NT2/D1 (cell line): ENCODE measurements at regions not wholly inside any gene's neighbourhood (a gene's known extent, or its start where the extent isn't known, plus 50 kb on each side); places are given as distances from the start of the nearest gene placed in this dataset.

Experiments used
- DNase-seq: peaks from one replicate; pipeline ENCODE4 v3.0.0-alpha.2; 2011; ENCODE audit warnings: low read depth, low spot score
- H3K27me3 ChIP-seq: 2 replicates; pipeline ENCODE4 v1.6.0; 2011; ENCODE audit warnings: mild to moderate bottlenecking; ENCODE audit not compliant: insufficient read length, insufficient read depth
- H3K36me3 ChIP-seq: 2 replicates; pipeline ENCODE4 v1.6.1; 2011; ENCODE audit warnings: mild to moderate bottlenecking, low read length, mixed read lengths; ENCODE audit not compliant: insufficient read depth, insufficient read length
- H3K4me1 ChIP-seq: 2 replicates; pipeline ENCODE4 v1.5.1; 2011; ENCODE audit not compliant: insufficient read depth, insufficient read length
- H3K4me3 ChIP-seq: 2 replicates; pipeline ENCODE4 v1.5.1; 2011; ENCODE audit warnings: low read depth; ENCODE audit not compliant: insufficient read length
- H3K9ac ChIP-seq: 2 replicates; pipeline ENCODE4 v1.6.0; 2011; ENCODE audit warnings: low read depth; ENCODE audit not compliant: insufficient read length
- H3K9me3 ChIP-seq: 2 replicates; pipeline ENCODE4 v1.5.1; 2011; ENCODE audit warnings: mild to moderate bottlenecking, low read length; ENCODE audit not compliant: insufficient read depth
- SUZ12 ChIP-seq: IDR thresholded peaks from 2 replicates; pipeline ENCODE4 v1.6.1; 2011; ENCODE audit not compliant: insufficient read length, insufficient read depth; ENCODE audit errors: extremely low read depth
- YY1 ChIP-seq: IDR thresholded peaks from 2 replicates; pipeline ENCODE4 v1.6.1; 2011; ENCODE audit not compliant: insufficient read length, insufficient read depth
- ZNF274 ChIP-seq: IDR thresholded peaks from 2 replicates; pipeline ENCODE4 v1.6.1; 2011; ENCODE audit warnings: mild to moderate bottlenecking, low read depth, low read length

GRCh38 chr3:182609575-182610156 is 183.6 kb upstream of the ATP11B start:
- Histone ChIP-seq H3K27me3 (no peaks in the 10 kb centered on the region), H3K9me3 (no peaks in the 10 kb centered on the region), H3K9ac (no peak overlapping the region), H3K36me3 (no peaks in the 10 kb centered on the region), H3K4me3 (no peak overlapping the region), H3K4me1 (no peaks in the 10 kb centered on the region)
- TF ChIP-seq ZNF274 (no peak), YY1 (no peak), SUZ12 (no peak)
- DNase-seq, result no peak

GRCh38 chr3:182612332-182612731 is 181.0 kb upstream of the ATP11B start:
- no peak for TF ChIP-seq SUZ12
- TF ChIP-seq ZNF274, result no peak
- no peak for TF ChIP-seq YY1
- no peaks in the 10 kb centered on the region for H3K4me1 ChIP-seq
- no peaks in the 10 kb centered on the region for H3K9me3 ChIP-seq
- H3K4me3 ChIP-seq, result no peak overlapping the region
- H3K36me3 ChIP-seq, result no peaks in the 10 kb centered on the region
- no peak for DNase-seq
- no peaks in the 10 kb centered on the region for H3K27me3 ChIP-seq
- H3K9ac ChIP-seq, result no peak overlapping the region

- no peak for DNase-seq
- Histone ChIP-seq H3K9me3 (no peaks in the 10 kb centered on the region), H3K9ac (no peak overlapping the region), H3K27me3 (no peaks in the 10 kb centered on the region), H3K36me3 (no peaks in the 10 kb centered on the region), H3K4me3 (no peak overlapping the region), H3K4me1 (peaks cover 3% of the 10 kb centered on the region)
- TF ChIP-seq SUZ12 (no peak), ZNF274 (no peak), YY1 (no peak)
Observed at GRCh38 chr3:182617500-182617899, 175.8 kb upstream of the ATP11B start.

DNA sequence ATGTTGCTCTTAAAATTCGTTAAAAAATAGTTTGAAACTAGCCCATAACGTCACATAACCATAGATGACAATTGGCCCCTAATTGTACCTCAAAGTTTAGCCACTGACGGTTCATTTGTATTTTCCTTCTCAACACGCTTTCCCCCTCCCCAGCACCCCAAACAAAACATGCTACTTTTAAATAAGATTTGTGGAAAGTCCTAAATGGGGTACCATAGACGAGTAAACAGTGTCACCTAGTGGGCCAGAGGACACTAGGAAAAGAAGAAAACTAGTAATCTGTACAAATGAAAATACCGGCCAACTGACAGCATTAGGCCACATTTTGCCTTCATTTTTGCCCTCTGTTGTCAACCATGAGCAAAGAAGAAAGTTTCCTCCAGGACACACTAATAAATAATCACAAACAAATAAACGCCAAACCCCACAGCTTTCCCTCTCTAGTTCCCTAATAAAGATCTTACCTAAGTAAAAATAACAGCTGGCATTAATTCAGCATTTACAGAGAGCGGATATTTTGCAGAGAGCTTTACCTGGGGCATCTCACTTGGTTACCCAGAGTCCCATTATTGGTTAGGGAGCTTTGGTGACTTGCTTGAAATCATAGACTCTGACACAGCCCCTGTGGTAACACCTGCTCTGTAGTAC is 175.1 kb upstream of the ATP11B start:
- no peak for TF ChIP-seq ZNF274
- TF ChIP-seq SUZ12, result no peak
- no peak for TF ChIP-seq YY1
- no peak for DNase-seq
- peaks cover 3% of the 10 kb centered on the region for H3K4me1 ChIP-seq

GRCh38 chr3:182618981-182619591 is 174.2 kb upstream of the ATP11B start:
- Histone ChIP-seq H3K4me1 (peaks cover 3% of the 10 kb centered on the region), H3K9me3 (no peaks in the 10 kb centered on the region), H3K27me3 (no peaks in the 10 kb centered on the region), H3K36me3 (no peaks in the 10 kb centered on the region), H3K4me3 (no peak overlapping the region), H3K9ac (no peak overlapping the region)
- TF ChIP-seq SUZ12, result no peak
- TF ChIP-seq ZNF274, result no peak
- no peak for TF ChIP-seq YY1
- no peak for DNase-seq

More for the DNA sequence above, 175.1 kb upstream of the ATP11B start:
- Histone ChIP-seq H3K9me3 (no peaks in the 10 kb centered on the region), H3K27me3 (no peaks in the 10 kb centered on the region), H3K9ac (no peak overlapping the region), H3K4me3 (no peak overlapping the region), H3K36me3 (no peaks in the 10 kb centered on the region)

DNA sequence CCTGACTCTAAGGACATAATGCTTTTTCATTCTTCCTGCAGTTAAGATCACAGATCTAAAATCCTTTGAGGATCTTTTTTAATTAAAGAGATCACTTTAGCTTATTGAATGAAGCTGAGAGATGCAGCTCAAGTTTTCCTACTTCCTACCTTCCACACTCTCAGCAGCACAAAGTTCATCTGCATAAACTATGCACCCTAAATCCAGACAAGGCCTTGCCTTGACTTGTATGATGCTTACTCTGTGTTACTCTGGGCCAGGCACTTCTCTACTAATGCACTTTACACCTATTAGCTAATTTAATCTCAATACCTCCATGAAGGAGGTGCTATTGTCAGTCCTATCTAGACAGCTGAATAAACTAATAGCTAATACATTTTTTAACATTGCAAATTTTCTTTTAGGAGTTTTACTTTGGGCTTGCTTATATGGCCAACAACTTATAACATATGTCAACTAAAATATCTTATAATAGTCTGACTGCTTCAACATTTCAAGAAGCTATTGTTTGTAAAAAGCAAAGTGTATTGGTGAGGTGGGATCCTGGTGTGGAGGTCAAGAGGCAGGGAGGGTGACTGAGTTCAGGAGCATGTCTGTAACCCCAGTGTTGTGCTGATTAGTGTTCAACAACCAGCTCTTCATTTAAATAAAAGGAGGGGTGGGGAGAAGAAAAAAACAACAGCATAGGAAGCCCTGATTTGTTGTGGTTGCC is 172.4 kb upstream of the ATP11B start:
- Histone ChIP-seq H3K9ac (no peak overlapping the region), H3K9me3 (peaks cover 14% of the 10 kb centered on the region), H3K4me1 (peaks cover 3% of the 10 kb centered on the region), H3K36me3 (no peaks in the 10 kb centered on the region), H3K4me3 (no peak overlapping the region), H3K27me3 (no peaks in the 10 kb centered on the region)
- no peak for DNase-seq
- TF ChIP-seq ZNF274 (no peak), YY1 (no peak), SUZ12 (no peak)
